GM21619 (cell line): ENCODE measurements at regions not wholly inside any gene's neighbourhood (a gene's known extent, or its start where the extent isn't known, plus 50 kb on each side); places are given as distances from the start of the nearest gene placed in this dataset.
"Not testable (repeated sequence)": the region's sequence is repeated elsewhere in the genome, so short reads cannot be mapped to it uniquely, and the experiment has no call there.

ENCODE experiments used
- ATAC-seq: cut with Tn5 transposase; IDR thresholded peaks from one replicate; pipeline ENCODE4 v1.9.1; 2021; ENCODE audit not compliant: unreplicated experiment

- no peak for ATAC-seq
Observed at GRCh38 chr2:34161549-34161948, 562.5 kb upstream of the FAM98A start.

DNA sequence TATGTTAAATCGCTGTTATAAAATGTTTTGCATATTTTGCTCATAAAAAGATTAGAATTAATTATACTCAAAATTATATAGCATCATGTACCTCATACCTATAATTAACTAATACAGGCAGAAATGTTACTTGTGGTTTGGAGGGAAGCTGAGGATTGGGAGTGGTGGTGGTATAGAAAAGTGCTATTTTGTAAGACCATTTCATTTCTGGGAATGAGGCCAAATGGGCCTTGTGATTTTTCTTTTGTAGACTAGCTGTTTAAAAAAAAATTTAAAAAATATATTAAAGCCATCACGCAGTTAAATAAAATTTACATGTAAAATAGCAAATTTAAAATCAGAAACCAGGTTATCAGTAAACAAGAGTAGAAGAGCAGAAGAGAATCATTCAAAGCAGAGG lies 560.8 kb upstream of the FAM98A start:
- no peak for ATAC-seq

- ATAC-seq, result no peak
Observed at GRCh38 chr2:34153484-34153883, 554.4 kb upstream of the FAM98A start.

DNA sequence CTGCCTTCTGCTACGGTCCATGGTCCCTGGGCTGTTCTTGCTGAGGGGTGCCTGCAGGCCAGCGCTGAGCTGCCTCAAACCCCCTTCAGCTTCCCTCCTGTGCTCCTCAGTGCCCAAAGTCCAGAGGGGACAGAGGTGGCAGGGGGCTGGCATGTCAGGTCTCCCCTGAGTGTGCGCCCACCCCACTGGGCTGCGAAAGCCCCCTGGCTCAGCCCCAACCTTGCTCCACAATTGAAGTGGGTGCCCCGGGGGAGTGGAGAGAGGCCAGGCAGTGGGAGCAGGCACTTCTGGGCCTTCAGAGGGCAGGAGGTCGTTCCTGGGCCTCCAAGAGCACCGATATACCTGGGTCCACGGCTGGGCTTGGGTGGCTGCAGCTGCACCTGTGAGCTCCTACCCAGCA lies 548.7 kb upstream of the FAM98A start:
- no peak for ATAC-seq

DNA sequence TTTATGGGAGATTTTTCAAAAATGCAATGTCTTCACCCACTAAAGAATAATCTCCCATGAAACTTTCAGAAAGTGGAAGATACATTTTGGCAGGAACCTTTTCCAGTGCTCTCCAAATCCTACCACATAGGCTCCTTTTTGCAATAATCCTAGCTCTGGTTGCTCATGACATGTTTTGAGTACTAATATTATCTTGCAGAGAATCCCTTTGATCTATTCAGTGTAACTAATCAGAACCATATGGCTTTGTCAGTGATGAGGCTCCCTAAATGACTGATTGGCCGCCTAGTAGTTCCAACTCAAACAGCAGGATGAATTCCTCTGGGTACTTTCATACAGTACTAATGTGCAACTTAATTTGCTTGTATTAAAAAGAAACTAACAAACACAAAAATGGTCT lies 544.0 kb upstream of the FAM98A start:
- no peak for ATAC-seq

DNA sequence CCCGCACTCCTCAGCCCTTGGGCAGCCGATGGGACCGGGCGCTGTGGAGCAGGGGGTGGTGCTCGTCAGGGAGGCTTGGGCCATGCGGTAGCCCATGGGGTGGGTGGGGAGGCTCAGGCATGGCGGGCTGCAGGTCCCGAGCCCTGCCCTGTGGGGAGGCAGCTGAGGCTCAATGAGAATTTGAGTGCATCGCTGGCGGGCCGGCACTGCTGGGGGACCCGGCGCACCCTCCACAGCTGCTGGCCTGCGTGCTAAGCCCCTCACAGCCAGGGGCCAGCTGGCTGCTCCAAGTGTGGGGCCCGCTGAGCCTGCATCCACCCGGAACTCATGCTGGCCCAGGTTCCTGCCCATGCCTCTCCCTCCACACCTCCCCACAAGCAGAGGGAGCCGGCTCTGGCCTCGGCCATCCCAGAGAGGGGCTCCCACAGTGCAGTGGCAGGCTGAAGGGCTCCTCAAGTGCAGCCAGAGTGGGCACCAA lies 543.5 kb upstream of the FAM98A start:
- ATAC-seq, result not testable (repeated sequence)

- not testable (repeated sequence) for ATAC-seq
Observed at GRCh38 chr2:34133065-34133464, 534.0 kb upstream of the FAM98A start.

GRCh38 chr2:34126279-34126678 lies 527.2 kb upstream of the FAM98A start:
- no peak for ATAC-seq

DNA sequence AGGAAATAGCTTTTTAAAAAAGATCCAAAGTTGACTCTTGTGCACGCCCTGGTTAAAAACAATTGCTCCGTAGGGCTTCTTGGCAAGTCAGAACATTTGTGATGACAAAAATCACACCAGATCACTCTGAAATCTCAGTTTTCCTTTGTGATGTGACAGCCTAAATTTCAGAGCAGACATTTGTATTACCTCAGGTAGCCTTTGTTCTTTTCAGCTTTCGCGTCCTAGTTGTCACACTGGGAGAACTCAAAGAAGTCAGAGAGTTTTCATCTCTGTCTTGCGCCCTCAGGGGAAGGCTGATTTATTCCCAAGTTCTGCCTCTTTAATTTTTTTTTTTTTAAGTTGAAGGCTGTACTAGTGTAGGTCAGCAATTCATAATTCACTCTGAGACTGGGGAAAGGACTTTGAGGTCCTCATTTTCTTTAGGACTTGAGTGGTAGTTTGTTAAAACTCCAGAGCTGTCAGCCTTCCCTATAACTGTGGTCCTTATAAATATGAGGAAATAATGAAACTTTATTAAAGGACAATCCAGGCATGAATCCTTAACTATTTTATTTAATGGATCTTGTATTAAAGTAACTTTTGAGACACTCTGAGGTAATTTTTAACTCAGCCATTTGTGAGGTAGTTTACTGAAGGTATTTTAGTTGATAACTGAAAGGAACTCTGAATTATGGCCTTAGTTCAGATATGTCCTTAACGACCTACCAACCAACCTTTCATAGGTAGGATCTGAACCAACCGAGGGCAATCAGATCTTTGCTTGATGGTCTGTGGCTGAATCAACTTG lies 525.1 kb upstream of the FAM98A start:
- ATAC-seq, result no peak

- ATAC-seq, result no peak
Observed at GRCh38 chr2:34121076-34121475, 522.0 kb upstream of the FAM98A start.

DNA sequence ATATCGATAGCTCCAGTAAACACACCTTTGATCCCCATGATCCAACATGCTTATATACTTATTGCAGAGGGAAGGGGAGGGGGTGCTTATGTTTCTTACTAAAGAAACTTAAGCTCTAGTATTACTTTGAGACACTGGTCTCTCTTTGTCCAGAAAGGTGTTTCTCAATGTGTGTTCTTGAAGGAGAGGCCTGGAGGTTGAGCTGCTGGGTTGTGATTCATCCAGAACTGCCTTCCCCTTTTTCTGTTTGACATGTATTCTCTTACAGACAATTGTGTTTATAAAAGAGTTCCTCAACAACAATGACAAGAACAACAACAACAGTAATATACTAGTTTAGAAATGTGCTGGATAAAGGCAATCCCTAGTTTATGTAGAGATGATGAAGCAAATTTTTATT lies 516.0 kb upstream of the FAM98A start:
- no peak for ATAC-seq

GRCh38 chr2:34112161-34112560 lies 513.1 kb upstream of the FAM98A start:
- no peak for ATAC-seq

GRCh38 chr2:34110392-34110791 lies 511.3 kb upstream of the FAM98A start:
- no peak for ATAC-seq

DNA sequence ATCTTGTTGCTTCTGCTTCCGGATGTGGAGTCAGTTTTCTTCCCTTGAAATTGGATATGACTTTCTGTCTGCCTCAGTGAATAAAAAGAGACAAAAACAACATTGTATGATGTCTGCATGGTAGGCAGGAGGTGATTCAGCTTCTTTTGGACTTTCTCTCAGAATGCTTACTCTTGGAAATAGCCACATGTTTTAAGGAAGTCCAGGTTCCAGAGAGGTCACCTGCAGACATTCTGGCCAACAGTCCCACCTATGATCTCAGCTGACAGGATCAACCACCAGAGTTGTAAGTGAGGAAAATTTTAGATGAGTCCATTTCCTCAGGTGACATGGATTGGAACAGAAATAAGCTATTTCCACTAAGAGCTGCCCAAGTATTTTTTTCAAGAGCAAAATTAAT lies 508.7 kb upstream of the FAM98A start:
- ATAC-seq, result no peak

GRCh38 chr2:34105006-34105767 lies 506.1 kb upstream of the FAM98A start:
- ATAC-seq, result no peak

DNA sequence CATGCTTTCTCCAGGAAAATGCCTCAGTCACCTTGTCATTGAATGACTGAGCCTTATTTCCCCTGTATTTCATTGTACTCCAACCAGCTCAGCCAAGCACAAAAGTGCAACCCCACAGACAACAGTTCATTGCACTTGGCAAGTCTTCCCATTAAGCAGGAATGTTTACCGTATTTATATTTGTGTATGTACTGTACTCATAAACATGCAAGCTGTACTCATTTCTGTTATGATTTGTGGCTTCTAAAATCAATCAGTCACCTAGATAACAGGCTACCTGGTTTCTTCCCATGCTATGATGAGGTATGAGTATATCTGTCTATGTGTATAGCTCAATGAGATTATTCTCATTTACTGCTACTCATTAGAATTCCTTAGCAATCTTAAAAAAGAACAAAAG lies 505.5 kb upstream of the FAM98A start:
- no peak for ATAC-seq

GRCh38 chr2:34103437-34103836 lies 504.3 kb upstream of the FAM98A start:
- no peak for ATAC-seq

DNA sequence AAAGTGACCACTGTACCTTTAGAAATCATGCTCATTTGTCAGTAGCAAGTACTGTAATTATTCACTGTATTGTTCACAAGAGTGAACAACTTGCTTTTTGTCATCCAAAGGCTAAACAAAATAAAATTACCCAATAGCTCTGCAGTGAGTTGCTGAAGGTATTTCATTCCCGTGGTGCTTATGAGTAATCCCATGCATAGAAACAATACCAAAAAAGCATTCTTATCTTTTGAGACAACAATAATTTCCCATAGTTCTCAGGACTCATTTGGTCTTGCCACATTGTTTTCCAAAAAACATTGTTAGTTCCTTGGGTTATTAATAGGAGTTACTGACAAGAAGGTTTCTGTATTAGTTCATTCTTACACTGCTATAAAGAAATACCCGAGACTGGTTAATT lies 503.2 kb upstream of the FAM98A start:
- ATAC-seq, result no peak

DNA sequence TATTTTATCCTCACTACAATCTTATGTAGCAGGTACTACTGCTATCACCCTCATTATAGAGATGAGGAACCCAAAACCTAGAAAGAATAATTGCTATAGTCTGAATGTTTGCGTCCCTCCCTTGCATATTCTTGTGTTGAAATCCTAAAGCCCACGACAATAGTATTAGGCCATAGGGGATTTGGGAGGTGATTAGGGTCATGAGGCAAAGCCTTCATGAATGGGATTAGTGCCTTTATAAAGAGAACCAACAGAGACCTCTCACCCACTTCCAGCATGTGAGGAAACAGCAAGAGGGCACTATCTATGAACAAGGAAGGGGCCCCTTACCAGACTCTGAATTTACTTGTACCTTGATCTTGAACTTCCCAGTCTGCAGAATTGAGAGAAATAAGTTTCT lies 500.3 kb upstream of the FAM98A start:
- no peak for ATAC-seq

DNA sequence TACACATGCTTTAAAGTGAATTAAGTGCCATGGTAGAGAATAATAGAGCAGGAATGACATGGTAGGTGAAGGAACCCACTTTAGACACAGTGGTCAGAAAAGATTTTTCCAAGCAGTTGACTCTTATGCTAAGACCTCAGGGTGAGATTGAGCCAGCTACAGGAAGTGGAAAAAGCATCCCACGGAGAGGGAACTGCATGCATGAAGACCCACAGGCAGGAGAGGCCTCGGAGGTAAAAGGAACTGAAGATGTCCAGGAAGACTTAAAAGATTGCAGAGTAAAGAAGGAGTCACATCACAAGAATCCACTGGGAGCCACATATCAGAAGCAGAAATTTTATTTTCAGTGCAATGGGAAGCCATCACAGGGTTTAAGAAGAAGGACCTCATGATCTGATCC lies 499.2 kb upstream of the FAM98A start:
- no peak for ATAC-seq

DNA sequence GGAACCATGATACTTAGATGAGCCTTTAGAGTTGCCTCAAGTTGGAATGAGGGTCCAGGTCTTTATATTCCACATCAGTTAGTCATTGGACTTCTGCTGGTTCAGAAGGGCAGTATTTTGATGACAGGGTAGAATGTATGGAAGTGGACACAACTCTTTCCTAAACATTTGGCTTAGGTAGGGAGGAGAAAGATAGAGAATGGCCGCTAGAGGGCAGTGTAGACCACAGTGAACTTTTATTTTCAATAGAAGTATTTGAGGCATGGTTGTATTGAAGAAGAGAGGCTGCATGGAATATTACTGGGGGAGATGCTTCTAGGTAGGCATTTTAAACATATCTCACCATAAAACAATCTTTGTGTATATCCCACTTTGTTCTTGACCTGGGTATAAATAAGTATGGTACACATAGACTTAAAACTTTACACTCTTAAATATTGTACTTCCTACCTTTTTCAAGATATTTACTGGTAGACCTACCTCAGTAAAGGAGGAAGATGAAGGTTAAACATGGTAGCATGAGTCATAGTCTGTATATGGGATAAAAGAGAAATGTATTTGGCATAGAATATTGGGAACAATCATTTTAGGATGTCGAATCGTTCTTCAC lies 497.6 kb upstream of the FAM98A start:
- peak; percentile 78 for ATAC-seq

- no peak for ATAC-seq
Observed at GRCh38 chr2:34093790-34094189, 494.7 kb upstream of the FAM98A start.
